GM19035 (cell line): ENCODE measurements at regions not wholly inside any gene's neighbourhood (a gene's known extent, or its start where the extent isn't known, plus 50 kb on each side); places are given as distances from the start of the nearest gene placed in this dataset.
A peak's percentile ranks its signal among the peaks of the same experiment; 100 is the strongest.
"Not testable (repeated sequence)": the region's sequence is repeated elsewhere in the genome, so short reads cannot be mapped to it uniquely, and the experiment has no call there.

ENCODE experiments used
- ATAC-seq: cut with Tn5 transposase; IDR thresholded peaks from one replicate; pipeline ENCODE4 v1.9.1; 2021; ENCODE audit not compliant: unreplicated experiment

DNA sequence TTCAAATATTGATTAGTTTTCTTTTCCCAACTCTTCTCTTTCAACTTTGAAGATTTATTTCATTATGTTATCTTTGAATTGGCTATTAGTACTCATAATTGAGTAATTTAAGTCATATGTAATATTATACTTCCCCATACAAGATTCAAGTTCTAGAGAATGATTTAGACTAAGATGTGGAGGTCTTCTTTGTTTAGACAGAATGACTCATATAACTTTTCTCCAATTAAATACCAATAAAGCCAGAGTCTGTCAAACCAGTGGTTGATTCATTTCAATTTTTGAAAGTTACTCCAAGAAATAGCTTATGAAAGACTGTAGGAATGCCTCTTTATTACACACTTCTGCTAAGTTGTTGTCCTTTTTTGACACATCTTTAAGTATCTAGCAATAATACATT lies 115.8 kb upstream of the SLC35F3 start:
- ATAC-seq: no peak

DNA sequence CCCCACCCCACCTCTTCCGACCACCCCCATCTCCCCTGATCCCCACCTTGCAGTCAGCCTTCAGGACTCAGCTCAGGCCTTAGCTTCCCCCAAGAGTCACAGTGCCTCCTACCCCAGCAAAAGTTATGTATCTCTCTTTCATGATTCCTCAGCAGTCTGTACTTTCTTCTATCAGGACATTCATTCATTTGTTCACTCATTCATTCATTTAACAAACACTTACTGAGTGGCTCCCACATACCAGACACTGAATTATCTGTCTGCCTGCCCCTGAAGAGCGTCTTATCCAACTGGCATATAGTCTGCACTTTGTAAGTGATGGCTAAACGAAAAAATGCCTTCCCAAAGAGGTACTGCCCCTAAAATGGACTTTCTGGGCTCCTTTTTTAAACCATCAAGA lies 114.4 kb upstream of the SLC35F3 start:
- ATAC-seq: no peak

DNA sequence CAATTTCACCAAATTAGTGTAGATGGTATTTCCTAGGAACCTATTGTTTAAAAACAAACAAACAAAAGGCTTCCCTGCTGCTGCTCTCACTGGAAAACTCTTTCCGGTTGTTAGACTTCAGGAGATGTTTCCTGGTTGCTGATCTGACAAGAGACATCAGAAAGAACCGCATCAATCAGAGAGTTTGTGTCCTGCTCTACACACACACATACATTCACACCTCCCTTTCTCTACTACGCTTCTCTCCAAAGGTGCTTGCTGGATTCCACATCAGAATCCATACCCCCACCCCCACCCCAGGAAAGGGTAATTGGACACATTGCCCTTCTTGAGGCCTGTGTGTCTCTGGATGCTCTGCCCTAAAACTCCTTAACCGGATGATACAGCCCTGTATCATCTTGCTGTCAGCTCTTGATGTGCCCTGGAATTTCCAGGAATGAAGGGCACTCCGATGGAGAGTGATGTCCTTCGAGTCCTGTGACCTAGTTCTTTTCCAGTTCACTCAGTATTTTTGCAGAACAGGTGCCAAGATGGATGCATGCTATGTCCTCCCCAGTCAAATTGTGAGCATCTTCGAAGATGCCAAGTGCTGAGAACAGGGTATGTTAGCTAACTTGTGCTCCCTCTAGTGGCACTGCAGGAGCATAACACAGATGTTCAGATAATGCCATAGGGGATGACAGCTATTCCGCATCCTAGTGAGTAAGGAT lies 113.7 kb upstream of the SLC35F3 start:
- peak; percentile 87 for ATAC-seq

DNA sequence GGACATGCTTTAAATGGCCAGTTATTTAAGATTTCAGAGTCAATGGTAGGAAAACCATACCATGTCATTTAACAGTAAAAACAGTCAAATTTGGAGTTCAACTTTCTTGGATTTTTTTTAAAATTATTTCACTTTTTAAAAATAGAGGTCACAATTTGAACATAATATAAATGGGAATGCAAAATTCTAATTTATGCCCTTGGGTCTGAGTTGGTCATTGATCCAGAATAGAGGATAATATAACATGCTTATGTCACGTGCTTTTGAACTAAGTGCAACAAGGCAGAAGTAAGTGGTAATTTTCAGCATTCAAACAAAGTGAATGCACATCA lies 113.1 kb upstream of the SLC35F3 start:
- ATAC-seq: no peak

DNA sequence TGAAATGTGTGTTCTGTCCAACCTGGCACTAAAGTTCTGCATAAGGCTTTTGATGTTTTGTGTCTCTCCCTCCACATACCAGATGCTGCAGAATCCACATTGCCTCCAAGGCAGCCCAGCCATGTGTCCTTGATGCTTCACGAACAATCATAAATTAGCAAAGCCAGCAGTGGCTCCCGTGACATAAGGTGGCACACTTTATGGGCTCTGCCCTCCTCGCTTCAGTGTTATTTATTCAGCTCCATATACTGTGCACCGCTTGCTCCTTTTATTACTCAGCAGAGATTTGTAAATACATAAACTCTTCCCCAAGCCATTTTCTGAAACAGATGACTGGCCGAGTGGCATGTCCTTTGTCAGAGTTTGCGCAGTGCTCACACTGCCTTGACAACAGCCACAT lies 112.8 kb upstream of the SLC35F3 start:
- no peak for ATAC-seq

DNA sequence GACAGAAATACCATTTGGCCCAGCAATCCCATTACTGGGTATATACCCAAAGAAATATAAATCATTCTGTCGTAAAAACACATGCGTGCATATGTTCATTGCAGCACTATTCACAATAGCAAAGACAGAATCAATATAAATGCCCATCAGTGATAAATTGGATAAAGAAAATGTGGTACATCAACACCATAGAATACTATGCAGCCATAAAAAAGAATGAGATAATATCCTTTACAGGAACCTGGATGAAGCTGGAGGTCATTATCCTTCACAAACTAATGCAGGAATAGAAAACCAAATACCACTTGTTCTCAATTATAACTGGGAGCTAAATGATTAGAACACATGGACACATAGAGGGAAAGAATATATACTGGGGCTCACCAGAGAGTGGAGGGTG lies 109.6 kb upstream of the SLC35F3 start:
- no peak for ATAC-seq

DNA sequence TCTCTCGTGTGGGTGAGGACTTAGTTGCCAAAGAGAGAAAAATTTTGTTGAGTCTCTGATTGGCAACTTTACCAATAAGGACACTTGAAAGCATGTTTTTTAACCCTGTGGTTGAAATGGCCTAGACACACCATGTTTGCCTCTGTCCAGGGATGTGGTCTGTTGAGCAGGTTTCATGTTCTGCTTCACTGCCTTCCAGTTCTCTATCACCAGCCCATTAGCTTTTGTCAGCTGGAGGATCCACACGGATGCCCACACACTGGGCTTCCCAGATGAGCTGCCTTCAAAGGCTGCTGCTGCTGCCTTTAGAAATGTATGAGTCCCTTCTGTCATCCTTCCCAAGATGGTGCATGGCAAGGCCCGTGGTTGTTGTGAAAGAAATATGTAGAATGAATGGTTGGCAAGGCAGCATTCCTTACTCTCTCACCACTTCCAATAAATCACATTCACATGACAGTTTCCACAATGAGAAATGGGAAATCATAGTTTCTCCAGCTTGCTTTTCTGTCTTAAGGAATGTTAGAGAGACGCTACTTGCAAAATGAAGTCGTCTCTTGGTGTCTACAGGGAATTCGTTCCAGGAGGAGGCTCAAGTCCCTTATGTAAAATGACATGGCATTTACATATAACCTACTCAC lies 108.2 kb upstream of the SLC35F3 start:
- ATAC-seq: no peak

DNA sequence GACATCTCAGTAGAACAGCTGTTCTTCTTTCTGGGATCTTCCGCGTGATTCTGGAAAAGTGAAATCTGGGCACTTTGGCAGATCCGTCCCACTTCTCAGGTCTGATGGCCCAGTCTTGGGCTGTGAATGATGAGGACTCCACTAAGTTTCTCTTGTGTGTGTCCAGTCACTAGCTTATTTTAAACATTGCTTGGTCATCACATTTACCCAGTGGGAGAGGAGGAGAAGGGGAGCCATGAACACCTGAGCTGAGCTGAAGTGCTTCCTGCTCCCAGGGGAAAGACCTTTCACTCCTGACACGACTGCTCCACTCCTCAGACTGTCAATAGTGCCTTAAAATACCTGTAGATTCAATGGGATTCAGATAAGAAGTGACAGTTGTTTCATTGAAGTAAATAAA lies 101.9 kb upstream of the SLC35F3 start:
- no peak for ATAC-seq

DNA sequence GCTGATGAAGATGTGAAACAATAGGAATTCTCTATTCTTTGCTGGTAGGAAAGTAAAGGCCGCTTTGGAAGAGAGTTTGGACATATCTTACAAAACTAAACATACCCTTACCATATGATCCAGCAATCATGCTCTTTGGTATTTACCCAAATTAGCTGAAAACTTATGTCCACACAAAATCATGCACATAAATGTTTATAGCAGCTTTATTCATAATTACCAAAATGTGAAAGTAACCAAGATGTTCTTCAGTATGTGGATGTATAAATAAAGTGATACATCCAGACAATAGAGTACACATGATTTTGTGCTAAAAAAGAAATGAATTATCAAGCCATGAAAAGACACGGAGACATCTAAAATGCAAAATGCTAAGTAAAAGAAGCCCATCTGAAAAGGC lies 98.7 kb upstream of the SLC35F3 start:
- no peak for ATAC-seq

DNA sequence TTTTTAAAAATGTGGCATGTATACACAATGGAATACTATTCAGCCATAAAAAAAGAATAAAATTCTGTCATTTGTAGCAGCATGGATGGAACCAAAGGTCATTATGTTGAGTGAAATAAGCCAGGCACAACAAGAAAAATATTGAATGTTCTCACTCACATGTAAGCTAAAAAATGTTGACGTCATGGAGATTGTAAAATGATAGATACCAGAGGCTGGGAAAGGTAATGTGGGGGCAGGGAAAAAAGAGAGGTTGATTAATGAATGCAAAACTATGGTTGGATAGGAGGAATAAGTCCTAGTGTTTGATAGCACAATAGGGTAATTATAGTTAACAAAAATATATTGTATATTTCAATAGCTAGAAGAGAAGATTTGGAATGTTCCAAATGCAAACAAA lies 89.1 kb upstream of the SLC35F3 start:
- ATAC-seq: no peak

DNA sequence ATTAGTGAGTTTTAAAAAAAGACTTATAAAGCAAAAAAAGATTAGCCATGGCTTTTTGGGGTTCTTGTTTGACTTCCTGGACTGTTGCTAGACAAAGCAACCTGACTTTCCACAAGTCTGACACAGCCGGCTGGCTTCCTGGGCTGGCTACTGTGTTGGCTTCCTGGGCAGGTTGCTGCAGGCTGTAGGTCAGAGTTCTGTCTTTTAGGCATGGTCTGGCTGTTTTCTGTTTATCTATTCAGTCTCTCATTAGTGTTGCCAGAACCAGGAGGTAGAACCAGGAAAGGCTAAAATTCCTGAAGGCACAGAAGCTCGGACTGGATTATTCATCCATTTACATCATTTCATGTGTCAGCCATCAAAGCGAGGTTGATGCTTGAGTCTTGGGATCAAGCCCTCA lies 88.6 kb upstream of the SLC35F3 start:
- ATAC-seq: no peak

DNA sequence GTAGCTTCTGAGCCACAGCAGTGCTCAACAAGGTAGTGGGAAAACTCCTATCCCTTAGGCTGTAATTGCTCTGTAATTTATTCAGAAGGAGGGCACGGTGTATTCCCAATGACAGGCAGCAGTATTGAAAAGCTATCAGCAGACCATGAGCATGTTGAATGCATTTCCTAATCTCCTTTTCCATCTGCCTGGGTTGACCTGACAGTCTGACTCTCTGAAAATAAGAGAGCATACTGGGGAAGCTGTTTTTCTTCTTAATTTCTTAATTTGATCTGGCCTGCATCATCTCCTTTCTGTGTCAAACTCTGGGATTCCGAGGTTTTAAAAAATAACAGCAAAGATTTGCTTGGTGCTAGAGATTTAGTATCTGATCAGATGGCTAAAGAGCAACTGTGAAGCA lies 88.1 kb upstream of the SLC35F3 start:
- no peak for ATAC-seq

DNA sequence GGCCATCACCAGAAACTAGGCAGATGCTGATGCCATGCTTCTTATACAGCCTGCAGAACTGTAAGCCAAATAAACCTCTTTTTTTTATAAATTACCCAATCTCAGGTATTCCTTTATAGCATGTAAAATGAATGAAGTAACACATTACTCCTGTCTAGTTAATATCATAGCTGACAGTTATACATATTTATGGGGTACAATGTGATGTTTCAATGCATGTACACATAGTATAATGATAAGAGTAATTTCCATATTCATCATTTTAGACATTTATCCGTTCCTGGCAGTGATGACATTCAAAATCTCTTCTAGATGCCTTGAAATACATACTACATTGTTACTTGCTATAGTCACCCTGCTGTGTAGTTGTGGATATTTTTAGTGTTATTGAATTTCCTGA lies 85.4 kb upstream of the SLC35F3 start:
- no peak for ATAC-seq

DNA sequence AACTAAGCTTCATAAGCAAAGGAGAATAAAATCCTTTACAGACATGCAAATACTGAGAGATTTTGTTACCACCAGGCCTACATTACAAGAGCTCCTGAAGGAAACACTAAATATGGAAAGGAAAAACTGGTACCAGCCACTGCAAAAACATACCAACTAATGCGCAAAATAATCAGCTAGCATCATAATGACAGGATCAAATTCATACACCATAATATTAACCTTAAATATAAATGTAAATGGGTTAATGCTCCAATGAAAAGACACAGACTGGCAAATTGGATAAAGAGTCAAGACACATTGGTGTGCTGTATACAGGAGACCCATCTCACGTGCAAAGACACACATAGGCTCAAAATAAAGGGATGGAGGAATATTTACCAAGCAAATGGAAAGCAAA lies 80.3 kb upstream of the SLC35F3 start:
- not testable (repeated sequence) for ATAC-seq

DNA sequence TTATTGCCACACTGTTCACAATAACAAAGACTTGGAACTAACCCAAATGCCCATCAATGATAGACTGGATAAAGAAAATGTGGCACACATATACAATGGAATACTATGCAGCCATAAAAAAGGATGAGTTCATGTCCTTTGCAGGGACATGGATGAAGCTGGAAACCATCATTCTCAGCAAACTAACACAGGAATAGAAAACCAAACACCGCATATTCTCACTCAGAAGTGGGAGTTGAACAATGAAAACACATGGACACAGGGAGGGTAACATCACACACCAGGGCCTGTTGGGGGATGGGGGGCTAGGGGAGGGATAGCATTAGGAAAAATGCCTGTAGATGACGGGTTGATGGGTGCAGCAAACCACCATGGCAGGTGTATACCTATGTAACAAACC lies 76.5 kb upstream of the SLC35F3 start:
- not testable (repeated sequence) for ATAC-seq

DNA sequence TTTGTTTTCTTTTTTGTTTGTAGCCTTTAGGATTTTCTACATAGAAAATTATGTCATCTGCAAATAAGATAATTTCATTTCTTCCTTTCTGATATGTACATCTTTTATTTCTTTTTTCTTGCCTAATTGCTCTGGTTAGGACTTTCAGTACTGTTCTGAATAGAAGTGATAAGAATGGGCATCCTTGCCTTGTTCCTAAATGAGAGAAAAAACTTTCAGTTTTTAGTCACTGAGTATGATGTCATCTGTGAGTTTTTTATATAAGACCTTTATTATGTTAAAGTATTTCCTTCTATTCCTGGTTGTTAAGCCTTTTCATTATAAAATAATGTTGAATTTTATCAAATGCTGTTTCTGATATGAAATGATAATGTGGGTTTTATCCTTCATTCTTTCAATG lies 76.0 kb upstream of the SLC35F3 start:
- no peak for ATAC-seq

DNA sequence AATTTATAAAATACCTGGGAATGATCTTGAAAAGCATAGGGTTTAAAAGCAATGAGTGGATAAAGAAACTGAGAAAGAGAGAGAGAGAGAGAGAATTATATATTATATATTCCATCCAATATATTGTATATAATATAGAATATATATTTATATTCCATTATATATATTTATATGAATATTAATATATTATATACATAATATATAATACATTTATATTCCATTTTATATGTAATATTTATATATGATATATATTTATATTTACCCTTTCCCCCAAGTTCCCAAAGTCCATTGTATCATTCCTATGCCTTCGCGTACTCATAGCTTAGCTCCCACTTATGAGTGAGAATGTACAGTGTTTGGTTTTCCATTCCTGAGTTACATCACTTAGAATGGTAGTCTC lies 69.9 kb upstream of the SLC35F3 start:
- no peak for ATAC-seq

DNA sequence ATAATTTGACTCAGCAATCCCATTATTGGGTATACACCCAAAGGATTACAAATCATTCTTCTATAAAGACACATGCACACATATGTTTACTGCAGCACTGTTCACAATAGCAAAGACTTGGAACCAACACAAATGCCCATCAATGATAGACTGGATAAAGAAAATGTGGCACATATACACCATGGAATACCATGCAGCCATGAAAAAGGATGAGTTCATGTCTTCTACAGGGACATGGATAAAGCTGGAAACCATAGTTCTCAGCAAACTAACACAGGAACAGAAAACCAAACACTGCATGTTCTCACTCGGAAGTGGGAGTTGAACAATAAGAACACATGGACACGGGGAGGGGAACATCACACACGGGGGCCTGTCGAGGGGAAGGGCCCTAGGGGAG lies 66.3 kb upstream of the SLC35F3 start:
- ATAC-seq: not testable (repeated sequence)

DNA sequence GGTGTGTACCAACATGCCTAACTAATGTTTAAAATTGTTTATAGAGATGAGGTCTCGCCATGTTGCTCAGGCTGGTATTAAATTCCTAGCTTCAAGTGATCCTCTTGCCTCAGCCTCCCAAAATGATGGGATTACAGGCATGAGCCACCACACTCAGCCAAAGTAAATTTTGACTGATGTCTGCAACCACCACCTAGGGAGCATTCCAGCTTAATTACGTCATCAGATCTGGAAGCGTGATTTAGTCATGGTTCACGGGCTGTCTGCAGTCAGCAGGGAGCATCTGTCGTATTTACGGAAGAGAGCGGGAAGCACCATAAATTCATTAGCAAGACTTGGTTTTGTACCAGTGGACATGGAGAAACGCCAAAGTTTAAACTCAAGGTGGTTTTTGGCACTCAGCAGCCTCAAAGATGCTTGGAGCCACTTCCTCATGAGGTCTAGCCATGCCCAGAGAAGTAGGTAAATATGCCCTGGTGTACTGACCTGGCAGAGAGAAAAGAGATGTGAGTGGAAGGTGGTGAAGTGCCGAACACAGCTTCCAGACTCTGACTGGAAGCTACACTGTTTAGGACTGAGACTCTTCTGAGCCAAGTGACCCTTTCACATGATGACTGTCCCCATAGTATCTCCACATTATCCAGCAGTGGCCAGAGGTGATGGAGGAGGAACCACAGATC lies 60.8 kb upstream of the SLC35F3 start:
- no peak for ATAC-seq

DNA sequence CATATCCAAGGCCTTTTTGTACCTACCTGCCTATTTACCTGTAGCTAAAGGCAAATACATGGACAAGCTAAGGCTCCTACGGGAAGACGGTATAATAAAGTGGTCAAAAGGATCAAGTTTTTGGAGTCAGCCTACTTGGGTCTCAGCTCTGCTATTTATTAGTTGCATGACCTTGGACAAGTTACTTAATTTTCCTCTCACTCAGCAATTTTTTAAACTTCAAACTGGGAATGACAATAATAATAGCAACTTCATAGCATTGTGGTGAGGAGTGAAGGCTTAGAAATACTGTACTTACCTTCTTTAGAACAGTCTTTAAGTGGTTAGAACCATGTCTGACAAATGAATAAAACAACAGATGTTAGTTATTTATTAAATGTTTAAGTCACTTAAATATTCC lies 60.2 kb upstream of the SLC35F3 start:
- no peak for ATAC-seq

DNA sequence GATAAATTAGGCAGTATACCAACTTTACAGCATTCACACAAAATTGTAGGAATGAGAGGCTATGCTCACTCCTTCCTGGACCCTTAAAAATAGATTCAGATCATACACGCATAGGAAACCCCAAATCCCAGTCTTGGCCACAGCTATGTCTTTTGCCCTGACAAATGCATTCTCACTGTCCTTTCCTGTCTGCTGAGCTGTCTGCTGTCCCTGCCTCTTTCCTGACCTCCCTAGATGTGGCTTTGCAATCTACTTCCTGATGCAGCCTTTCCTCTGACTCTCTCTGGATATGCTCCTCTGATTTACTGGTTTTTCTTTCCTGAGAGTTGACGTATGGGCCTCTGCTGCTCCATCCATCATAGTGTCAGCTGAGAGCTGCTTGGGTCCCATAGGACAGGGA lies 59.8 kb upstream of the SLC35F3 start:
- ATAC-seq: no peak
